ENCODE measurements at regions not wholly inside any gene's neighbourhood (a gene's known extent, or its start where the extent isn't known, plus 50 kb on each side); places are given as distances from the start of the nearest gene placed in this dataset.

DNA sequence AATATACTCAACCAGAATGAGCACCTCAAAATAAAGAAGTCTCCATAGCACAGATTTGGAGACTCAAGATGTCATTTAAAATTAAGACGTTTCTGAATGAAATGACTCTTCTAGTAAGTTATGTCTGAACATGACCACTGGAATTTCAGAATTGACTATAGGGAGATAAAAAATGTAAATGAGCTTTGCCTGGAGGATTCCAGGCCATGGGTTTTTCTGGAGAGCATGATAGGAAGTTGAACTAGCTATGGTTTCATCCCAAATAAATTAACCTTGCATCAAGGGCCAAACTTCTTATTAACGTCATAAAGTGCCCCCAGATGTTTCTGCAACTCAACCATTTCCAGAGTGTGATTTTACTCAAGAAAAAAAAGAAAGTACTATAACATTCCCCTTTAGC lies 222.6 kb upstream of the NR2F2 start:
- Histone ChIP-seq H3K36me3 (ENCODE audit: insufficient read depth, low read length) (no peaks in the 10 kb centered on the region), H3K27me3 (ENCODE audit: insufficient read depth, low read length) (no peaks in the 10 kb centered on the region), H3K27ac (ENCODE audit: low read depth, low read length) (no peak overlapping the region), H3K9me3 (ENCODE audit: control insufficient read depth in 1 of 2, low read length in 2 of 2) (no peaks in the 10 kb centered on the region), H3K4me1 (ENCODE audit: insufficient read depth, low read length) (no peaks in the 10 kb centered on the region), H3K4me3 (ENCODE audit: low read length in 2 of 2) (no peak overlapping the region)
- DNase-seq: no peak
- H3K4me1 Mint-ChIP-seq: no peaks in the 10 kb centered on the region
- peaks cover 0 to 2% of the 10 kb centered on the region in 2 donors for H3K27me3 Mint-ChIP-seq
- POLR2A ChIA-PET (ENCODE audit: partially characterized antibody): no interaction called here
- H3K36me3 Mint-ChIP-seq: no peaks in the 10 kb centered on the region
- no peak overlapping the region for H3K4me3 Mint-ChIP-seq
- CTCF ChIA-PET (ENCODE audit: partially characterized antibody): interaction anchor here (1.0 kb wide), 1 partner anchor 11 kb away, joined by 3 read pairs; no protein-coding TSS in a partner anchor
- no peak overlapping the region for H3K27ac Mint-ChIP-seq
- intact Hi-C loops (cut with micrococcal nuclease): no loop called here
- peaks cover 0 to 10% (median 2%) of the 10 kb centered on the region in 8 donors for H3K9me3 Mint-ChIP-seq

GRCh38 chr15:96108405-96108804 lies 222.1 kb upstream of the NR2F2 start:
- no peak for DNase-seq
- no peaks in the 10 kb centered on the region for H3K36me3 ChIP-seq (ENCODE audit: insufficient read depth, low read length)
- Mint-ChIP-seq H3K4me1 (no peaks in the 10 kb centered on the region), H3K9me3 (peaks cover 0 to 10% (median 2%) of the 10 kb centered on the region in 8 donors), H3K27me3 (peaks cover 0 to 2% of the 10 kb centered on the region in 2 donors), H3K36me3 (no peaks in the 10 kb centered on the region), H3K27ac (no peak overlapping the region), H3K4me3 (no peak overlapping the region)
- ChIA-PET POLR2A (ENCODE audit: partially characterized antibody) (no interaction called here), CTCF (ENCODE audit: partially characterized antibody) (interaction anchor here (1.0 kb wide), 1 partner anchor 10 kb away, joined by 3 read pairs; no protein-coding TSS in a partner anchor)
- H3K27me3 ChIP-seq (ENCODE audit: insufficient read depth, low read length): no peaks in the 10 kb centered on the region
- no peaks in the 10 kb centered on the region for H3K4me1 ChIP-seq (ENCODE audit: insufficient read depth, low read length)
- H3K4me3 ChIP-seq (ENCODE audit: low read length in 2 of 2): no peak overlapping the region
- intact Hi-C loops (cut with micrococcal nuclease): no loop called here
- no peaks in the 10 kb centered on the region for H3K9me3 ChIP-seq (ENCODE audit: control insufficient read depth in 1 of 2, low read length in 2 of 2)
- no peak overlapping the region for H3K27ac ChIP-seq (ENCODE audit: low read depth, low read length)

- Mint-ChIP-seq H3K27me3 (peaks cover 0 to 2% of the 10 kb centered on the region in 2 donors), H3K4me3 (no peak overlapping the region), H3K27ac (no peak overlapping the region), H3K4me1 (no peaks in the 10 kb centered on the region), H3K36me3 (no peaks in the 10 kb centered on the region), H3K9me3 (peaks cover 0 to 10% (median 3%) of the 10 kb centered on the region in 8 donors)
- no peak overlapping the region for H3K4me3 ChIP-seq (ENCODE audit: low read length in 2 of 2)
- no peak overlapping the region for H3K27ac ChIP-seq (ENCODE audit: low read depth, low read length)
- no peaks in the 10 kb centered on the region for H3K36me3 ChIP-seq (ENCODE audit: insufficient read depth, low read length)
- ChIA-PET POLR2A (ENCODE audit: partially characterized antibody) (no interaction called here), CTCF (ENCODE audit: partially characterized antibody) (interaction anchor here (1.1 kb wide), 1 partner anchor 17 kb away, joined by 3 read pairs; no protein-coding TSS in a partner anchor)
- H3K4me1 ChIP-seq (ENCODE audit: insufficient read depth, low read length): no peaks in the 10 kb centered on the region
- DNase-seq: no peak
- H3K9me3 ChIP-seq (ENCODE audit: control insufficient read depth in 1 of 2, low read length in 2 of 2): no peaks in the 10 kb centered on the region
- intact Hi-C loops (cut with micrococcal nuclease): no loop called here
- H3K27me3 ChIP-seq (ENCODE audit: insufficient read depth, low read length): no peaks in the 10 kb centered on the region
These were observed 220.7 kb upstream of the NR2F2 start for GRCh38 chr15:96109820-96110219.

GRCh38 chr15:96112018-96112417 lies 218.5 kb upstream of the NR2F2 start:
- intact Hi-C loops (cut with micrococcal nuclease): no loop called here
- Histone ChIP-seq H3K4me3 (ENCODE audit: low read length in 2 of 2) (no peak overlapping the region), H3K27me3 (ENCODE audit: insufficient read depth, low read length) (no peaks in the 10 kb centered on the region), H3K36me3 (ENCODE audit: insufficient read depth, low read length) (no peaks in the 10 kb centered on the region), H3K27ac (ENCODE audit: low read depth, low read length) (no peak overlapping the region), H3K4me1 (ENCODE audit: insufficient read depth, low read length) (no peaks in the 10 kb centered on the region), H3K9me3 (ENCODE audit: control insufficient read depth in 1 of 2, low read length in 2 of 2) (no peaks in the 10 kb centered on the region)
- Mint-ChIP-seq H3K27ac (no peak overlapping the region), H3K4me1 (no peaks in the 10 kb centered on the region), H3K36me3 (no peaks in the 10 kb centered on the region), H3K4me3 (no peak overlapping the region), H3K9me3 (peaks cover 0 to 5% (median under 1%) of the 10 kb centered on the region in 8 donors), H3K27me3 (peaks cover 0 to 4% of the 10 kb centered on the region in 2 donors)
- ChIA-PET CTCF (ENCODE audit: partially characterized antibody) (no interaction called here), POLR2A (ENCODE audit: partially characterized antibody) (no interaction called here)
- no peak for DNase-seq

DNA sequence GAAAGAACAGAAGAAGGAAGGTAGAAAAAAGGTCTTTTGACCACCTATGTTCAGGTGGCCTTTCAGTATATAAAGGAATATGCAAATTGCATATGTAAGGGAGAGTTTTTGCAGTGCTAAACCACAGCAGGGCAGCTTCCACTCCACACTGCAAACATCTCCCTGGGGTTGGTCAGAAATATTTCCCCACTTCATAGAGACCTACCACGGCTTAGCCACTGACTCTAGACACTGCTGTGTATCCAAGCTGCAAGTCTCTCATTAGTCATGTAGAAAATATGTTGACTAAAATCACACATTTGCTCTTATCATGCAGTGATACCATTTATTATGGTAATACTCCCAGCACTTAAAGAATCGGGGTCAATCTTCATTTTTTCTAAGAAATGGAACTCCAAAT lies 214.9 kb upstream of the NR2F2 start:
- Mint-ChIP-seq H3K27ac (no peak overlapping the region), H3K36me3 (no peaks in the 10 kb centered on the region), H3K27me3 (peaks cover 0 to 4% of the 10 kb centered on the region in 2 donors), H3K4me3 (no peak overlapping the region), H3K4me1 (no peaks in the 10 kb centered on the region), H3K9me3 (peaks cover 0 to 6% (median under 1%) of the 10 kb centered on the region in 8 donors)
- H3K27ac ChIP-seq (ENCODE audit: low read depth, low read length): no peak overlapping the region
- no peaks in the 10 kb centered on the region for H3K27me3 ChIP-seq (ENCODE audit: insufficient read depth, low read length)
- intact Hi-C loops (cut with micrococcal nuclease): no loop called here
- no peak for DNase-seq
- no peaks in the 10 kb centered on the region for H3K9me3 ChIP-seq (ENCODE audit: control insufficient read depth in 1 of 2, low read length in 2 of 2)
- H3K36me3 ChIP-seq (ENCODE audit: insufficient read depth, low read length): no peaks in the 10 kb centered on the region
- ChIA-PET CTCF (ENCODE audit: partially characterized antibody) (interaction anchor here (0.7 kb wide), 1 partner anchor 1675 kb away, joined by 3 read pairs; no protein-coding TSS in a partner anchor), POLR2A (ENCODE audit: partially characterized antibody) (no interaction called here)
- H3K4me3 ChIP-seq (ENCODE audit: low read length in 2 of 2): no peak overlapping the region
- H3K4me1 ChIP-seq (ENCODE audit: insufficient read depth, low read length): no peaks in the 10 kb centered on the region

DNA sequence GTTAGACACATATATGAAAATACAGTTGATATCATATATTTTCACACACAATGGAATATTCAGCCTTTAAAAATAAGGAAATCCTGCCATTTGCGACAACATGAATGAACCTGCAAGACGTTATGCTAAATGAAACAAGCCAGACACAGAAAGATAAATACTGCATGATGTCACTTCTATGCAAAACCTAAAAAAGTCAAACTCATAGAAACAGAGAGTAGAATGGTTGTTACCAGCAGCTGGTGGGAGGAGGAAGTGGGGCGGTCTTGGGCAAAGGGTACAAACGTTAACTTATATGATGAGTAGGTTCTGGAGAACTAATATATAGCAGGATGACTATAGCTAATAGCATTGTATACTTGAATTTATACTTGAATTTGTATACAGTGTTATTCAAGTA lies 213.2 kb upstream of the NR2F2 start:
- no peak overlapping the region for H3K4me3 ChIP-seq (ENCODE audit: low read length in 2 of 2)
- no peak overlapping the region for H3K27ac Mint-ChIP-seq
- ChIA-PET POLR2A (ENCODE audit: partially characterized antibody) (no interaction called here), CTCF (ENCODE audit: partially characterized antibody) (interaction anchor here (0.9 kb wide), 1 partner anchor 9 kb away, joined by 3 read pairs; no protein-coding TSS in a partner anchor)
- no peaks in the 10 kb centered on the region for H3K4me1 Mint-ChIP-seq
- H3K9me3 ChIP-seq (ENCODE audit: control insufficient read depth in 1 of 2, low read length in 2 of 2): no peaks in the 10 kb centered on the region
- peaks cover 0 to 6% (median 0%) of the 10 kb centered on the region in 8 donors for H3K9me3 Mint-ChIP-seq
- no peak for DNase-seq
- H3K27ac ChIP-seq (ENCODE audit: low read depth, low read length): no peak overlapping the region
- no peaks in the 10 kb centered on the region for H3K27me3 ChIP-seq (ENCODE audit: insufficient read depth, low read length)
- no peak overlapping the region for H3K4me3 Mint-ChIP-seq
- intact Hi-C loops (cut with micrococcal nuclease): no loop called here
- peaks cover 0 to 2% of the 10 kb centered on the region in 2 donors for H3K27me3 Mint-ChIP-seq
- H3K36me3 Mint-ChIP-seq: no peaks in the 10 kb centered on the region
- no peaks in the 10 kb centered on the region for H3K4me1 ChIP-seq (ENCODE audit: insufficient read depth, low read length)
- no peaks in the 10 kb centered on the region for H3K36me3 ChIP-seq (ENCODE audit: insufficient read depth, low read length)

GRCh38 chr15:96119734-96120133 lies 210.8 kb upstream of the NR2F2 start:
- DNase-seq: no peak
- Histone ChIP-seq H3K36me3 (ENCODE audit: insufficient read depth, low read length) (no peaks in the 10 kb centered on the region), H3K4me3 (ENCODE audit: low read length in 2 of 2) (no peak overlapping the region), H3K9me3 (ENCODE audit: control insufficient read depth in 1 of 2, low read length in 2 of 2) (no peaks in the 10 kb centered on the region), H3K4me1 (ENCODE audit: insufficient read depth, low read length) (no peaks in the 10 kb centered on the region), H3K27me3 (ENCODE audit: insufficient read depth, low read length) (no peaks in the 10 kb centered on the region), H3K27ac (ENCODE audit: low read depth, low read length) (no peak overlapping the region)
- CTCF ChIA-PET (ENCODE audit: partially characterized antibody): no interaction called here
- intact Hi-C loops (cut with micrococcal nuclease): no loop called here
- no peaks in the 10 kb centered on the region for H3K4me1 Mint-ChIP-seq
- POLR2A ChIA-PET (ENCODE audit: partially characterized antibody): no interaction called here
- H3K27ac Mint-ChIP-seq: no peak overlapping the region
- no peaks in the 10 kb centered on the region for H3K36me3 Mint-ChIP-seq
- H3K4me3 Mint-ChIP-seq: no peak overlapping the region
- H3K9me3 Mint-ChIP-seq: peaks cover 0 to 3% (median under 1%) of the 10 kb centered on the region in 8 donors
- peaks cover 0 to 2% of the 10 kb centered on the region in 2 donors for H3K27me3 Mint-ChIP-seq

Measured in CD4-positive, alpha-beta memory T cell (primary cell).